GM19239 (cell line): ENCODE measurements at regions not wholly inside any gene's neighbourhood (a gene's known extent, or its start where the extent isn't known, plus 50 kb on each side); places are given as distances from the start of the nearest gene placed in this dataset.

Experiments used
- DNase-seq: peaks from one replicate; pipeline ENCODE4 v3.0.0; 2011; ENCODE audit warnings: low spot score; ENCODE audit not compliant: insufficient read length
- FAIRE-seq: peaks from 2 replicates; lab custom pipeline; 2011; peaks lifted over from hg19 to GRCh38; lab: Jason Lieb, UNC

DNA sequence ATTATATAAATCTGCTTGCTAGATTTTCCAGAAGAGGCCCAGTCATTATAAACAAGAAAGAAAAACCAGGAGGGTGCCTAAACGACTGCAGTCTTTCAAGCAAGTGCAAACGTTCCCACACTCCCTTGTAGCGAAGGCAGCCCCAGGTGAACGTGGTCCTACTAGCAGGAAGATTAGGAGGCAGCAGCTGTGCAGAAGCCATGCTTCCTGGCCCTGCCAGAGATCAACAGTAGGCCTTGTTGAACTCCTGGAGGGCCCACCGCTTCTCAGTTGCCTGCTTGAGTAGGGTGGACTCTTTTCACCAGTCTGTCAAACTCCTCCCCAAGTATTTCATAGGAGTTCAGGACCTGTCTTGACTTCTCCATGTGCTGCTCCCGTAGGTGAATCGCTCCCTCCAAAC, 163.0 kb upstream of the GORAB start:
- DNase-seq (no peak), FAIRE-seq (no peak)

DNA sequence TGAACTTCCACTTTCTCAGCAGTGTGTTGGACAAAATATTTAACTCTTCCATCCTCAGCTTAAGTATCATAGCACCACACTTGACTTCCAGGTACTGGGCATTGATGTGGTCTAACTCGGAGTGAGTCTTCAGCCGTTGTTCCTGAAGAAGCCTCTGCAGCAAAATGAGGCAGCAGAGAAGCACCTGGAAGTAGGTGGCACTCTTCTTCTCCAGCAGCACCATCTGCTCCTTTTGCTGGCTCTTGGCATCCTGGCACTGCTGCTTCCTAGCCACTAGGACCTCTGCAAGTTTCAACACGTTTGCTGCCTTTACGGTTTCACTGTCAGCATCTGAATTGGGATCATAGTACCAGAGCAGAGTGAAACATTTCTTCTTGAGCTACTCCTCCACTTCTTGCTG, 162.5 kb upstream of the GORAB start:
- no peak for FAIRE-seq
- no peak for DNase-seq

DNA sequence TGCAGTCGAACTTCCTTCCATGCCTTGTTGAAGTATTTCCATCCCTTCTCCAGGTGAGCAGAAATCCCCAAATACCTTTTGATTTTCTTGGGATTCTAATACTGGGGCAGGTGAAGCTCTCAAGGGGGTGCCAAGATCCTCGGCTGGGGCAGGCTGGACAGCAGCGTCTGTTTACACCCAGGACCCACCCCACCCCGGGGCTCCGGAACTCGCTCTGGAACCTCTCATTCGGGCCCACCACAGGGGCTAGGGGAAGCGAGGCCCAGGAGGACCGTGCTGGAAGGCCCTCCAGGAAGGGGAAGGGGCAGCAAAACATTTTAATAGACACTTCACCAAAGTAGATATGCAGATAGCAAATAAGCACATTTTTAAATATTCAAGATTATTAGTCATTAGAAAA, 161.9 kb upstream of the GORAB start:
- no peak for DNase-seq

DNA sequence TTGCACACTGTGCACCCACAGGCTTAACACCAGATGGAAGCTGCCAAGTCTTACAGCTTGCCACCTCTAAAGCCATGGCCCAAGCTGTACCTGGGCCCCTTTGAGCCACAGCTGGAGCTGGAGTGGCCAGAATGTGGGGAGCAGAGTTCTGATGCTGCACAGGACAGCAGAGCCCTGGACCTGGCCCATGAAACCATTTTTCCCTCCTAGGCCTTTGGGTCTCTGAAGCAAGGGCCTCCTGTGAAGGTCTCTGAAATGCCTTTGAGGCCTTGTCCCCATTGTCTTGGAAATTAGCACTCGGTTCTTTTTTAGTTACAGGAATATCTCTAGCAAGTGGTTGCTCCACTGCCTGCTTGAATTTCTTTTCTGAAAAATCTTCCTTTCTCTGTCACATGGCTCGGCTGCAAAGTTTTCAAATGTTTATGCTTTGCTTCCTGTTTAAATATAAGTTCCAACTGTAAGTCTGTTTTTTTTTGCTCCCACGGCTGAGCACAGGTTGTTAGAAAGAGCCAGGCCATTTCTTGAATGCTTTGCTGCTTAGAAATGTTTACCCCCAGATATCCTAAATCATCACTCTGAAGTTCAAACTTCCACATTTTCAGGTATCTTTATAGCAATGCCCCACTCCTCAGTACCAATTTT, 156.8 kb upstream of the GORAB start:
- DNase-seq (no peak), FAIRE-seq (no peak)

More for the DNA sequence above, 161.9 kb upstream of the GORAB start:
- FAIRE-seq, result no peak

DNA sequence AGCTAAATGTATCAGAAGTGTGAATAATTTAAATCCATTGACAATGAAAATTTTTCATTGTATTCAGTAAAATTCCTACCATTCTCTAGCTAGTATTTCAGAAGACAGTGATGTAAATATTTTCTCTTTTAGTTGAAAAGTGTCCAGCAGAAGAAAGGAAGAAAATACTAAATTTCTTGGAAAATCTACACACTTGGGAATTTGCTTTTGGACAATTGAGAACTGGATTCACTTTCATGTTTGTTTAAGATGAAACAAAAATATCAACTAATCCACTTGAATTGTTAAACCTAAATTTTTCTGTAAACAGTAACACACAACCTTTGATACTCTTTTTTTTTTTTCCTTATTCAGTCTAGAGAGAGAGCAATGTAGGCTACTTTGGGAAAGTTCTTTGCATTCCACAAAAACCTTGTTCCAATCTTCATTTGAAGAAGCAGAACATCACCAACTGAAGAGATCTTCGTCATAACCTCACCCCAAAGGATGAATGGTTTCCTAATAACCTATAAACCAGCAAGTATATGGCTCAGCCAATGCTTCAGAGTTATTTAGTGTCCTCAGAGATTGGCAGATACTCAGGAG, 155.1 kb upstream of the GORAB start:
- DNase-seq (no peak), FAIRE-seq (no peak)

DNA sequence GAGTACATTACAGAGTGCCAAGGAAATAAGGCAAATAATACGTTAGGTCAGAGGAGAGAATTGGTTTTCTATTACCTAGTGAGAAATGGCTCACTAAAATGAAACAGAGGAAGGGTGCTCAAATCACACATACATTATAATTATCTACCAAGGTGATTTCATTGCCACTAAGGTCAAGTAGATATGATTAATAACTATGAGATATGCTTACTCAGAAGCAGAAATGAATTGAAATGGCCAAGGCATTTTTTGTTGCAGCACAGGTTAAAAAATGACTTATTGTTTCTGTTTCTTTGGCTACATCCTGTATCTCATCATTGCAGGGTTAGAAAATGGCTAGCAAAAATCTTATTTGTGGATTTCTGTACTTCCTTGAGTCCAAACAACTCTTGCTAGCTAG, 154.5 kb upstream of the GORAB start:
- DNase-seq, result no peak
- FAIRE-seq, result peak; percentile 52

DNA sequence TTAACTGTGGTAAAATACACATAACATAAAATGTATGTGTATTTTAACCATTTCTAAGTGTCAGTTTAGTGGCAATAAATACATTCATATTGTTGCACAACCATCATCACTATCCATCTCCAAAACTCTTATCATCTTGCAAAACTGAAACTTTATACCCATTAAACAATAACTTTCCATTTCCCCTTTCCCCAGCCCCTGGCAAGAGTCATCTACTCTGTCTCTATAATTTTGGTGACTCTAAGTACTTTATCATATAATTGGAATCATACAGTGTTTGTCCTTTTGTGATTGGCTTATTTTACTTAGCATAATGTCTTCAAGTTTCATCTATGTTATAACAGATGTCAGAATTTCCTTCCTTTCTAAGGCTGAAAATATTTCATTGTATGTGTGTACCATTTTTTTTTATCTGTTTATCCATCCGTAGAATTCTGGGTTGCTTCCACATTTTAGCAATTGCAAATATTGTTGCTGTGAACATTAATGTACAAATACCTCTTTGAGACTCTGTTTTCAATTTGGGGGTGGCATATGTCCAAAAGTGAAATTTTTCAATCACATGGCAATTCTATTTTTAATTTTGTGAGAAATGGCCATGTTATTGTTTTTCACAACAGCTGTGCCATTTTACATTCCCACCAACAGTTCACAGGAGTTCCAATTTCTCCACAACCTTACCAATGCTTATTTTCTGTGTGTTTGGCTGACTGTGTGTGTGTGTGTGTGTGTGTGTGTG, 153.9 kb upstream of the GORAB start:
- no peak for DNase-seq

DNA sequence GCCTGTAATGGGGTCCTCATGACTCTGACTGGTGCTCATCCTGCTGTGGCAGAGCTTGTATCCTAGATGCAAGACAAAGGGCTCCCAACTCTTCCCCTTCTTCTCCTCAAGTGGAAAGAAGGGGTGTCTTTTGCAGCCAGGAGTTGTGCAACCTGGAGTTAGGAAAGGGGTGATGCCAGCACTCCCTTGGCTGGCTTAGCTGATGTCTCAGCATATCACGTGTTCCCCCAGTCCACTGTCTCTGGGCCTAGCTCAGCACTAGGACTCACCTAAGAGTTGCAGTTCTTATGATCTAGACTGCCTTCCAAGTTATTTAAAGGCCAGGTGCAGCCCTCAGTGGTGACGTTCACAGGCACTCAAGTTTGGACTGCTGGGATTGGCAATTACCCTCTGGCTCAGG, 146.2 kb upstream of the GORAB start:
- no peak for DNase-seq
- no peak for FAIRE-seq

More for the DNA sequence above, 153.9 kb upstream of the GORAB start:
- FAIRE-seq, result no peak

DNA sequence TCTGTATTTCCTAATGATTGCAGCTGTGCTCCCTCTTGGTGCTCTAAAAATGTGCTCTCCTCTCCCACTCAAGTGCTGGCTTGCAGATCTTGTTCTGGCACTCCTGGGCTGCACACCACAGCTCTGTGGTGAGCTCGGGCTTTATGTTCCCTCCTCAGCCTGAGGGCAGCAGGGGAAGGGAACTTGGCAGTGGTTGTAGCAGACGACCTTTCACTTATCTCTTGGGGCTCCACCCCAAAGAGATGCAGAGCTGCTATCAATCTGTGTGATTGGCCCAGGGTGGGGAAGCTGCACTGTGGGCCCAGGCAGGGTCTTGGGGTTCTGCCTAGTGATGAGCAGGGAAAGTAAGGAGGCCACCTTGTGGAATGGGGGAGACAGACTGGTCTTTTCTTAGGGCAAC, 143.5 kb upstream of the GORAB start:
- DNase-seq (no peak), FAIRE-seq (no peak)

DNA sequence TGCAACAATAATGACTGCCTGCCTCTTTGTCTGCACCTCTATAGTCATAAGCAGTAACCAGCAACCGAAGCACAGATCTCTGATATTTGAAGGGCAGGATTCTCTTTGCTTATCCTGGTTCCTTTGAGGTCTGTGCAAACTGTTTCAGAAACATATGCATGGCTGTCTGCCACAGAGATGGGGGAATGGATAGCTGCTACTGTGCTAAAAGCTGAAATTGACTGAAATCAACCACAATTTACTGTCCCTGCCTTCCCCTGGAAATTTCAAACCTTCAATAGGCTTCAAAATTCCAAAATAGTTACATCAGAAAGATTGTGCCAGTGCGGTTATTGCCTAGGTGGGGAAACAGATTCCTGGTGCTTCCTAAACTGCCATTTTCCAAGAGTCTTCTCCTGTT, 136.8 kb upstream of the GORAB start:
- DNase-seq (no peak), FAIRE-seq (no peak)

DNA sequence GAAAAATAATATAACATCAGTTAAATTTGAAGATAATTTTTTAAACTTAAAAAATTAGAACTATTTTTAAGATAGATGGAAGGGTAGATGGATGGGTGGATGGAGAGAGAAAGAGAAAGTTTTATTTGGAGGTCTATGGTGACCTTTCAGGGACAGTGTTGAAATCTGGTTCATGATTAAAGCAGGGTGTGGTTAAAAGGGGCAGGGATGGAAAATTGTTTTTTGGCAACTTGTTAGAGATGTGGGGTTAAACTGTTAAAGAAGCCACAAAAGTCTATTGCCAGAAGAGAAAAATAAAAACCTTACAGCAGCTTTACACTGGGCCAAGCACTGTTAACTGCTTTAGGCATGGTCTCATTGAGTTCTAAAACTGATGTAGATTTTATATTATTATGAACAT, 134.9 kb upstream of the GORAB start:
- DNase-seq, result no peak
- no peak for FAIRE-seq

DNA sequence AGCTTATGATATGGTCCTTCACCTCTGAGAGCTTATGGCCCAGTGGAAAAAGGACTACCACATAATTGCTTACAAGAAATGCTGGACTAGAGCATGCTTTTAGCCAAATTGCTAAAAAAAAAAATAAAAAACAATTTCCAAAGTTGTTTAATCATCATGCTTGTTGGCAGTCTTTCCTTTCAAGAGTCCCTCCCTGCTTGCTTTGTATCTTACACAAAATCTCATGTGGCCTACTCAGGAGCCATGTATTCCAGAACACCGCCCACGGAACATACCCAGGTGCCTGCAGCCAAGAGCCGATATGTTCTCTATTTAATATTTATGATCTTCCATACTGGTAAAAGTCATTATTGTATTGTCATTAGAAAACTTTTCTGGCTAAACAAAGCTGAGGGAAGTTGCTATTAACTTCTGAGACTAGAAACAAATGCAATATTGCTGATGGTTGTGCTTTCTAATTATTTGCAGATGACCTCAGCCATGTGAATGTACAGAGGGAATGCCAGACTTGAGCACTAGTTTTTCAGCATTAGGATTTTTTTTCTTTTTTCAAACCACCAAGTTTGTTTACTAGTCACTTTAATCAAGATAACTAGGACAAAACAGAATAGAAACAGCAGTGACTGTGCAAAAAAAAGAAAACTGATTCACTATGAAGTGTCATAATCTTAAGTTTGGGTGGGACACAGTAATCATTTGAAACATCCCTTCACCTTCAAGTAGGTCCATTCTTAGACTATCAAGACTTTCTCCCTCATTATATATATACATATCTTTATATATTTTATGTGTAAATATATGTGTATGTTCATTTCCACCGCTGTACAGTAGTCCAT, 129.3 kb upstream of the GORAB start:
- DNase-seq, result no peak

DNA sequence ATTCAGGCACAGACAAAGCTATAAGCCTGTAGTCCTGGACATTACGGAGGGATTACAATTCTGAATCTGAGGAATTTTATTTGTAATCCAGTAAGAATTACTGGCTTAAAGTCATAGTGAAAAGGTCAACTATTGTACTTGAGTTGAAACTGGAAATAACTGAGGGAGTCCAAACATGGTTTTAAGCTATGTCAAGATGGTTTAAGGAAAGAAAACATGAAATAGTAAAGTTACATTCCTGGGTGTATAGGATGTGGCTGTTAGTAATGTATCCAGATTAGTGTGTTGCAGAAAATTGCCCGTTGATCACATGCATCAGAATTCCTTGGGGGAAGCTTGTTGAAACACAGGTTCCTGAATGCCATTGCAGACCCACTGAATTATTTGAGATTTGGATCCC, 124.8 kb upstream of the GORAB start:
- FAIRE-seq, result no peak

More for the DNA sequence above, 129.3 kb upstream of the GORAB start:
- no peak for FAIRE-seq

DNA sequence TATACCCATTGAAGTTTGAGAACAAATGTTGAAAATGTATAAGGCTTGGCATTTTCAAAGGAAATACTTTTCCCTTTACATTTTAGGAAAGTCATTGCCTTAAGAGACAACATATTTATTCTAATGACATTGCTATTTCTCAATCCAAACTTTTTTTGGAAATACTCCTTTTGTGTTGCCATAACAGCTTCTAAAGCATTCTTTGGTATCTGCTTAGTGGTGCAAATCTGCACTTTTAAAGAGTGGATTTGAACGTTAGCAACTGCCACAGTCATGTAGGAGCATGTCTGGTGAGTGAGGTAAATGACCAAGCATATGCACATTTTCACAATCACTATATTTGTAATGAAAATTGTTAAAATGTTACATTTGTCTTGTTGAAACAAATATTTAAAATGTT, 124.4 kb upstream of the GORAB start:
- DNase-seq, result no peak
- no peak for FAIRE-seq

More for the DNA sequence above, 124.8 kb upstream of the GORAB start:
- DNase-seq, result no peak

DNA sequence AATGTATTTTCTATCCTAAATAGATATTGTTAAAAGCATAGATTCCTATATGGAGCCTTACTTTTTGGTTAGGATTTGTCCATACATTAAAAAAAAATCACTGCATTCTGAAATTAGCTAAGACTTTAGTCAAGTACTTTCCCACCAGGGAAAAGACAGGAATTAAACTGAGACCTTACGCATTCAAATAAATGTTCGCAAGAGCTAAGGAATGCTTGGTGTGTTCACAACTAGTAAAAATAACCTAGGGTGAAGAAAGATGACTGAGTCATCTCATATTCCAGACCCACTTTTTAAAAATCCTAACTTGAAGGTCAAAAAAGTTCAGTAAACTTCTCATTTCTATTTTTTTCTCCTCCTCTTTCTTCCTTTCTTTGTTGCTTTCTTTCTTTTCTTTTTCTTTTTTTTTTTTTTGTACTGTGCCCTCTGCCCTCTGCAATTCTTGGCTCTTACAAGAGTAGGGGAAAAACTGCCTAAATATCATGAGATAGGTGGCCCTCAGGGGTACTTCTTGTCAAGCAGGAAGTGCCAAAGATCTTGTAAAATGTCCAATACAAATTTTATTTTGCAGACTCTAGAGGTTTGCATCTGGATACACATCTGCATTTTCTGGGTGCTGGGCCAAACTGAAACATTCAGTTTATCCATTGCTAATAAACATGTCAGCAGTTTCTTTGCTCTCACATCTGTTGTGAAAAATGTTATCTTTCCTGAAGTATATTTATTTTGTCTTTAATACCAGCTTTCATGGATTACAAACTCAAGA, 121.4 kb upstream of the GORAB start:
- DNase-seq (no peak), FAIRE-seq (no peak)

DNA sequence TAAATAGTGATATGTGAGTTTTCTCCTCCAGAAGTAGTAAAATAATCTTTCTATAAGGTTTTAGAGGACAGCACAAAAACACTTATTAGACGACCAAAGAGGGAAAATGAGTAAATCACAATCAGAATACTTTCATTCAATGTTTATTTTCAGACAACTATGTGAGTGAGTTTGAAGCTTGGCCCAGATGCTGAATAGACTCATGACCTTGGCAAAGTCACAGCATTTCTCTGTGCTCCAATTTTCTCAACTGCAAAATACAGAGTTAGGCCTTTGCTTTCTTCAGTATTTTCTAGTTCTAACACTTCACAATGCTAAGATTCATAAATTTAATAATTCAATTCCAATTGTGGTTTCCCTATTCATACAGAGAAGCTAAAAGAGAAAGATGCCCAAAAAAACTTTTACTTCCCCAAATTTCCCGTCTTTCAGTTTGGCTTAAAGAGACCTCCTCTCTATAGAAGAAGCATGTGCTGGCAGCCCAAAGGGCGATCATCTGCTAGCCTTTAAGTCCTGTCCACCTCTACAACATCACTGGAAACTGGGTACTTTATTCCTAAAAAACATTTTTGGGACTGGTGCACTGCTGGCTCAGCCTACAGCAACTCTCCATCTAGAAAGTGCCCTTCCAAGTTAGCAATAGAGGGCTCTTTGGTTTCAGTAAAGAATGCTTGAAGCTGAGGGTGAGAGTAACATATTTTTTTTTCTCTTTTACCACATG, 116.8 kb upstream of the GORAB start:
- DNase-seq, result no peak
- no peak for FAIRE-seq

DNA sequence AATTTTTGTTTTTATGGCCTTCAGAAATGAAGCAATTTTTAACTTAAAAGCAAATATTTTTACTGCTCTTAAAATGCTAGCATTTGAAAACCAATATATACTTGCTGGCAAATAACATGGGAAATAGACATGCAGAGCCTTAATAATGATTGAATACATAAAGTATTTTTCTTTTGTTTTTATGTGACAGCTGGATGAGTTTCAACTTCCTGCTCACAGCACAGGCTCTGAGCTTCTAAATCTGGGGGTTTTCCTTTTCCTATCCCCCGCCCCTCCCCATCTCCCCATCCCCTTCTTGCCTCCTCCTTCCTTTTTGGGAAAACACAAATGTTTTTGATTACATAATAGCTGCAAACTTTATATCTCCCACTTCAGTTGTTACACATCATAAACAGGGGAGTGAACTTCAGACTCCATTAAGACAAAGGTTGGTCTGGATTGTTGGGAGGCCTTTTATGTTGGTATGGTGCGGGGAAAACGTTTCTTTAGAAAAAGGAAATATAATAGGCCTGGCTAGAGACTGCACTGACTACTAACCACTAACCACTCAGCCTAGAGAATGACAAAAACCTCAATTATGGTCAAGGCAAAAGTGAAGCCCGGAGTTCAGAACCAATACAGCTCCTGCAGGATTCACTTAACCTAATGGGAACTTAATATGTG, 116.1 kb upstream of the GORAB start:
- FAIRE-seq, result no peak

DNA sequence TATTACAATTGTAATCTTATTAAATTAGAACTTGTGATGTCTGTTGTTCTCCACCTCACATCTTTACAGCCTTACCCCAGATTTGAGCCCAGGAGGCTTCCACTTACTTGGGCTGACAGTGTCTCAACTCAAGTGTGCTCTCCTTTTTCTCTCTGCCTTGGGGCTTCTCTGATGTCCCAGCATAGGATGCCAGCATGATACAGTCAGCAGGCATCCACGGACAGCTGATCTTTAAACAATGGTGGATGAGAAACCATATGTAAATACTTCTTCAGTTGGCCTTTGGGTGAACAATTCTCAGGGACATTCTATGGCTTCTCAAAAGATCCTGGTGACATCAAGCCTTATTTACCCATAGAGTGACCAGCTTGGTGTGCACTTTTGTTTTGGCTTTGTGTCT, 107.6 kb upstream of the GORAB start:
- FAIRE-seq (no peak), DNase-seq (no peak)

More for the DNA sequence above, 116.1 kb upstream of the GORAB start:
- DNase-seq, result no peak

DNA sequence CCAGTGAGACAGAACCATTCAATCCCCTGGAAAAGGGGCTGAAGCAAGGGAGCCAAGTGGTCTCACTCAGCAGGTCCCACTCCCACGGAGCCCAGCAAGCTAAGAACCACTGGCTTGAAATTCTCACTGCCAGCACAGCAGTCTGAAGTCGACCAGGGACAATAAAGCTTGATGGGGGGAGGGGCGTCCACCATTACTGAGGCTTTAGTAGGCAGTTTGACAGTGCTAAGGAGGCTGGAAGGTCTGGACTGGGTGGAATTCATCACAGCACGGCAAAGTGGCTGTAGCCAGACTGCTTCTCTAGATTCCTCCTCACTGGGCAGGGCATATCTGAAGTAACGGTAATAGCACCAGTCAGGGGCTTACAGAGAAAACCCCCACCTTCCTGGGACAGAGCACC, 105.4 kb upstream of the GORAB start:
- no peak for FAIRE-seq
- DNase-seq, result no peak
